ENCODE measurements at regions not wholly inside any gene's neighbourhood (a gene's known extent, or its start where the extent isn't known, plus 50 kb on each side); places are given as distances from the start of the nearest gene placed in this dataset.

DNA sequence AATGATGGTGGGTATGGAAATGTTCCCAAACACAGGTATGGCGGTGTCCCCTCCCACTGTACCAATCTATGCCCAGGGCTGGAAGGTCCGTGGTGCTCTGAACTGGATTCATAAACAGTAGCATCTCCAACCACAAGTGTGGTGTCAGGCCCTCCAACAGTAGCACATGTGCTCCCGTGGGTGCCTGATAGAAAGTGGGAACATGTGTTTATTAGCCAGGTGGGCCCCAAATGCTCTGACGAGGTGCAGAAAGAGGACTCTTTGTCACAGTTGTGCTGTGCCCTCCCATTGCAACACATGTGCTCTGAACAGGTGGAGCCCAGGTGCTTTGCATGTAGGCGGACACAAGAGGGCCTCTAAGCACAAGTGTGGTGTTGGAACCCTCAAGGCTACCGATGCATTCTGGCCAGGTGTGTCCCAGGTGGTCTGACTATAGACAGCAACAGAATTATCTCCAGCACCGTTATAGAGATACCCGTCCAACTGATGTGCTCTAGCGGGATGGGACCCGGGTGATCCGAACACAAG, 75.4 kb upstream of the ZNF30 start:
- intact Hi-C loops (cut with micrococcal nuclease) (no loop called here), in situ Hi-C loops (cut with MboI) (no loop called here)
- H4K20me1 ChIP-seq (replicated peaks; ENCODE audit: control insufficient read depth, insufficient read depth, low read length) = no peaks in the 10 kb centered on the region
- H3K9me1 ChIP-seq (ENCODE audit: control insufficient read depth, insufficient read depth, low read length) = no peaks in the 10 kb centered on the region
- no peak overlapping the region for H3K27ac ChIP-seq (ENCODE audit: extremely low read depth, low read depth, low read length)
- H3K9ac ChIP-seq (ENCODE audit: insufficient read depth in 1 of 2, low read depth in 2 of 2, low read length in 2 of 2) = no peak overlapping the region
- DNase-seq (ENCODE audit: extremely low read depth in 1 of 4, low spot score in 3 of 4) (no peak), ATAC-seq (peak; percentile 74; the same call in 2 of the 3 replicates), FAIRE-seq (no peak)
- no peaks in the 10 kb centered on the region for H3K27me3 ChIP-seq (ENCODE audit: control insufficient read depth in 2 of 2, insufficient read depth in 2 of 2, low read length in 2 of 2)
- H3K4me3 ChIP-seq = no peak overlapping the region
- no TSS peak for BruUV-seq (replicated peaks)
- no peaks in the 10 kb centered on the region for H3K9me3 ChIP-seq (replicated peaks; ENCODE audit: control insufficient read depth, insufficient read depth, low read depth, low read length)
- H3K79me2 ChIP-seq (ENCODE audit: control insufficient read depth, insufficient read depth, low read length) = no peaks in the 10 kb centered on the region
- H2AFZ ChIP-seq (ENCODE audit: low read depth, low read length) = no peak overlapping the region
- ChIA-PET CTCF (ENCODE audit: low intra/inter-chr PET ratio) (no interaction called here), POLR2A (no interaction called here)
- no peak overlapping the region for H3K4me2 ChIP-seq (ENCODE audit: insufficient read depth, low read length)
- 42% methylated on average over 11 of the region's 11 CpGs for WGBS (ENCODE audit: insufficient coverage, low coverage, missing lambda C conversion rate)
- no peaks in the 10 kb centered on the region for H3K4me1 ChIP-seq (replicated peaks in 1 of 2; ENCODE audit: control insufficient read depth in 2 of 2, insufficient read depth in 2 of 2, low read length in 2 of 2)
- H3K36me3 ChIP-seq (ENCODE audit: control insufficient read depth, insufficient read depth, low read length) = no peaks in the 10 kb centered on the region
- TF ChIP-seq, protein P1, sequence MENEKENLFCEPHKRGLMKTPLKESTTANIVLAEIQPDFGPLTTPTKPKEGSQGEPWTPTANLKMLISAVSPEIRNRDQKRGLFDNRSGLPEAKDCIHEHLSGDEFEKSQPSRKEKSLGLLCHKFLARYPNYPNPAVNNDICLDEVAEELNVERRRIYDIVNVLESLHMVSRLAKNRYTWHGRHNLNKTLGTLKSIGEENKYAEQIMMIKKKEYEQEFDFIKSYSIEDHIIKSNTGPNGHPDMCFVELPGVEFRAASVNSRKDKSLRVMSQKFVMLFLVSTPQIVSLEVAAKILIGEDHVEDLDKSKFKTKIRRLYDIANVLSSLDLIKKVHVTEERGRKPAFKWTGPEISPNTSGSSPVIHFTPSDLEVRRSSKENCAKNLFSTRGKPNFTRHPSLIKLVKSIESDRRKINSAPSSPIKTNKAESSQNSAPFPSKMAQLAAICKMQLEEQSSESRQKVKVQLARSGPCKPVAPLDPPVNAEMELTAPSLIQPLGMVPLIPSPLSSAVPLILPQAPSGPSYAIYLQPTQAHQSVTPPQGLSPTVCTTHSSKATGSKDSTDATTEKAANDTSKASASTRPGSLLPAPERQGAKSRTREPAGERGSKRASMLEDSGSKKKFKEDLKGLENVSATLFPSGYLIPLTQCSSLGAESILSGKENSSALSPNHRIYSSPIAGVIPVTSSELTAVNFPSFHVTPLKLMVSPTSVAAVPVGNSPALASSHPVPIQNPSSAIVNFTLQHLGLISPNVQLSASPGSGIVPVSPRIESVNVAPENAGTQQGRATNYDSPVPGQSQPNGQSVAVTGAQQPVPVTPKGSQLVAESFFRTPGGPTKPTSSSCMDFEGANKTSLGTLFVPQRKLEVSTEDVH (IDR thresholded peaks at IDR 0.05; ENCODE audit: low read depth, partially characterized antibody) = no peak
- TF ChIP-seq, protein P2, sequence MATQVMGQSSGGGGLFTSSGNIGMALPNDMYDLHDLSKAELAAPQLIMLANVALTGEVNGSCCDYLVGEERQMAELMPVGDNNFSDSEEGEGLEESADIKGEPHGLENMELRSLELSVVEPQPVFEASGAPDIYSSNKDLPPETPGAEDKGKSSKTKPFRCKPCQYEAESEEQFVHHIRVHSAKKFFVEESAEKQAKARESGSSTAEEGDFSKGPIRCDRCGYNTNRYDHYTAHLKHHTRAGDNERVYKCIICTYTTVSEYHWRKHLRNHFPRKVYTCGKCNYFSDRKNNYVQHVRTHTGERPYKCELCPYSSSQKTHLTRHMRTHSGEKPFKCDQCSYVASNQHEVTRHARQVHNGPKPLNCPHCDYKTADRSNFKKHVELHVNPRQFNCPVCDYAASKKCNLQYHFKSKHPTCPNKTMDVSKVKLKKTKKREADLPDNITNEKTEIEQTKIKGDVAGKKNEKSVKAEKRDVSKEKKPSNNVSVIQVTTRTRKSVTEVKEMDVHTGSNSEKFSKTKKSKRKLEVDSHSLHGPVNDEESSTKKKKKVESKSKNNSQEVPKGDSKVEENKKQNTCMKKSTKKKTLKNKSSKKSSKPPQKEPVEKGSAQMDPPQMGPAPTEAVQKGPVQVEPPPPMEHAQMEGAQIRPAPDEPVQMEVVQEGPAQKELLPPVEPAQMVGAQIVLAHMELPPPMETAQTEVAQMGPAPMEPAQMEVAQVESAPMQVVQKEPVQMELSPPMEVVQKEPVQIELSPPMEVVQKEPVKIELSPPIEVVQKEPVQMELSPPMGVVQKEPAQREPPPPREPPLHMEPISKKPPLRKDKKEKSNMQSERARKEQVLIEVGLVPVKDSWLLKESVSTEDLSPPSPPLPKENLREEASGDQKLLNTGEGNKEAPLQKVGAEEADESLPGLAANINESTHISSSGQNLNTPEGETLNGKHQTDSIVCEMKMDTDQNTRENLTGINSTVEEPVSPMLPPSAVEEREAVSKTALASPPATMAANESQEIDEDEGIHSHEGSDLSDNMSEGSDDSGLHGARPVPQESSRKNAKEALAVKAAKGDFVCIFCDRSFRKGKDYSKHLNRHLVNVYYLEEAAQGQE (IDR thresholded peaks at IDR 0.05; ENCODE audit: borderline replicate concordance) = peak; percentile 29; the same call in 1 of the 2 replicates
- TF ChIP-seq, protein P2 (CRISPR knock-in tag; IDR thresholded peaks at IDR 0.05; ENCODE audit: low read depth) = no peak
- TF ChIP-seq, protein P3, sequence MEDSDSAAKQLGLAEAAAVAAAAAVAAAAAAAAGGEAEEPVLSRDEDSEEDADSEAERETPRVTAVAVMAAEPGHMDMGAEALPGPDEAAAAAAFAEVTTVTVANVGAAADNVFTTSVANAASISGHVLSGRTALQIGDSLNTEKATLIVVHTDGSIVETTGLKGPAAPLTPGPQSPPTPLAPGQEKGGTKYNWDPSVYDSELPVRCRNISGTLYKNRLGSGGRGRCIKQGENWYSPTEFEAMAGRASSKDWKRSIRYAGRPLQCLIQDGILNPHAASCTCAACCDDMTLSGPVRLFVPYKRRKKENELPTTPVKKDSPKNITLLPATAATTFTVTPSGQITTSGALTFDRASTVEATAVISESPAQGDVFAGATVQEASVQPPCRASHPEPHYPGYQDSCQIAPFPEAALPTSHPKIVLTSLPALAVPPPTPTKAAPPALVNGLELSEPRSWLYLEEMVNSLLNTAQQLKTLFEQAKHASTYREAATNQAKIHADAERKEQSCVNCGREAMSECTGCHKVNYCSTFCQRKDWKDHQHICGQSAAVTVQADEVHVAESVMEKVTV (CRISPR knock-in tag; IDR thresholded peaks at IDR 0.05) = no peak
- TF ChIP-seq, protein P4, sequence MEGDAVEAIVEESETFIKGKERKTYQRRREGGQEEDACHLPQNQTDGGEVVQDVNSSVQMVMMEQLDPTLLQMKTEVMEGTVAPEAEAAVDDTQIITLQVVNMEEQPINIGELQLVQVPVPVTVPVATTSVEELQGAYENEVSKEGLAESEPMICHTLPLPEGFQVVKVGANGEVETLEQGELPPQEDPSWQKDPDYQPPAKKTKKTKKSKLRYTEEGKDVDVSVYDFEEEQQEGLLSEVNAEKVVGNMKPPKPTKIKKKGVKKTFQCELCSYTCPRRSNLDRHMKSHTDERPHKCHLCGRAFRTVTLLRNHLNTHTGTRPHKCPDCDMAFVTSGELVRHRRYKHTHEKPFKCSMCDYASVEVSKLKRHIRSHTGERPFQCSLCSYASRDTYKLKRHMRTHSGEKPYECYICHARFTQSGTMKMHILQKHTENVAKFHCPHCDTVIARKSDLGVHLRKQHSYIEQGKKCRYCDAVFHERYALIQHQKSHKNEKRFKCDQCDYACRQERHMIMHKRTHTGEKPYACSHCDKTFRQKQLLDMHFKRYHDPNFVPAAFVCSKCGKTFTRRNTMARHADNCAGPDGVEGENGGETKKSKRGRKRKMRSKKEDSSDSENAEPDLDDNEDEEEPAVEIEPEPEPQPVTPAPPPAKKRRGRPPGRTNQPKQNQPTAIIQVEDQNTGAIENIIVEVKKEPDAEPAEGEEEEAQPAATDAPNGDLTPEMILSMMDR (IDR thresholded peaks at IDR 0.05 in 2 of 3, conservative IDR thresholded peaks at IDR 0.05 in 1 of 3; ENCODE audit: insufficient read depth in 2 of 3, low read depth in 1 of 3, low read length in 3 of 3) = peak; percentile 9 to 37 (median 16); a peak in 2 of 6 replicates
- TF ChIP-seq KLF13 (tag; IDR thresholded peaks at IDR 0.05; ENCODE audit: borderline replicate concordance, low read depth) (no peak), NR3C1 (CRISPR knock-in tag; IDR thresholded peaks at IDR 0.05) (no peak)
